Bronchial epithelial cell (primary cell): ENCODE measurements at regions not wholly inside any gene's neighbourhood (a gene's known extent, or its start where the extent isn't known, plus 50 kb on each side); places are given as distances from the start of the nearest gene placed in this dataset.

ENCODE experiments used
- DNase-seq: peaks from one replicate; pipeline ENCODE4 v3.0.0-alpha.2; 2010; ENCODE audit warnings: low read depth
- FAIRE-seq: peaks from 2 replicates; lab custom pipeline; 2011; peaks lifted over from hg19 to GRCh38; lab: Jason Lieb, UNC
- H3K27me3 ChIP-seq: 2 replicates; pipeline ENCODE4 v1.5.1; 2011; ENCODE audit warnings: low read length; ENCODE audit not compliant: control insufficient read depth, insufficient read depth
- H3K36me3 ChIP-seq: 2 replicates; pipeline ENCODE4 v1.5.1; 2011; ENCODE audit warnings: low read length; ENCODE audit not compliant: control insufficient read depth, insufficient read depth
- H3K4me3 ChIP-seq: 2 replicates; pipeline ENCODE4 v1.5.1; 2011; ENCODE audit warnings: mild to moderate bottlenecking, low read depth, low read length, control low read depth
- CTCF ChIP-seq: IDR thresholded peaks from 2 replicates; pipeline ENCODE4 v1.5.1; 2011; ENCODE audit warnings: mild to moderate bottlenecking, moderate library complexity, low read length, control low read depth, inconsistent platforms; ENCODE audit not compliant: insufficient read depth, severe bottlenecking

- H3K4me3 ChIP-seq: no peak overlapping the region
- no peaks in the 10 kb centered on the region for H3K36me3 ChIP-seq
- no peaks in the 10 kb centered on the region for H3K27me3 ChIP-seq
- peak; percentile 44 for DNase-seq
- FAIRE-seq: no peak
- TF ChIP-seq CTCF: no peak
Observed at GRCh38 chr5:82594097-82594496, 315.9 kb upstream of the RPS23 start.

GRCh38 chr5:82593481-82593880 is 315.3 kb upstream of the RPS23 start:
- FAIRE-seq (no peak), DNase-seq (no peak)
- TF ChIP-seq CTCF: no peak
- no peaks in the 10 kb centered on the region for H3K36me3 ChIP-seq
- no peaks in the 10 kb centered on the region for H3K27me3 ChIP-seq
- H3K4me3 ChIP-seq: no peak overlapping the region

- Histone ChIP-seq H3K36me3 (no peaks in the 10 kb centered on the region), H3K4me3 (no peak overlapping the region), H3K27me3 (no peaks in the 10 kb centered on the region)
- FAIRE-seq (no peak), DNase-seq (peak; percentile 74)
- TF ChIP-seq CTCF: no peak
Observed at GRCh38 chr5:82591021-82591515, 312.9 kb upstream of the RPS23 start.

GRCh38 chr5:82590112-82590511 is 312.0 kb upstream of the RPS23 start:
- FAIRE-seq (no peak), DNase-seq (no peak)
- no peaks in the 10 kb centered on the region for H3K36me3 ChIP-seq
- no peak overlapping the region for H3K4me3 ChIP-seq
- no peak for TF ChIP-seq CTCF
- H3K27me3 ChIP-seq: no peaks in the 10 kb centered on the region

- no peak for TF ChIP-seq CTCF
- no peak overlapping the region for H3K4me3 ChIP-seq
- FAIRE-seq: no peak
- no peaks in the 10 kb centered on the region for H3K27me3 ChIP-seq
- H3K36me3 ChIP-seq: no peaks in the 10 kb centered on the region
- DNase-seq: no peak
Observed at GRCh38 chr5:82586661-82587310, 308.6 kb upstream of the RPS23 start.

GRCh38 chr5:82586181-82586580 is 308.0 kb upstream of the RPS23 start:
- FAIRE-seq: no peak
- TF ChIP-seq CTCF: no peak
- H3K36me3 ChIP-seq: no peaks in the 10 kb centered on the region
- no peak overlapping the region for H3K4me3 ChIP-seq
- H3K27me3 ChIP-seq: no peaks in the 10 kb centered on the region
- no peak for DNase-seq
